ENCODE measurements at regions not wholly inside any gene's neighbourhood (a gene's known extent, or its start where the extent isn't known, plus 50 kb on each side); places are given as distances from the start of the nearest gene placed in this dataset.

- no peaks in the 10 kb centered on the region for H3K4me1 ChIP-seq (ENCODE audit: control insufficient read depth, low read length)
- no peak overlapping the region for H3K4me3 ChIP-seq (ENCODE audit: low read length)
- H3K27me3 ChIP-seq (ENCODE audit: control insufficient read depth, low read length), result no peaks in the 10 kb centered on the region
- no peak overlapping the region for H3K27ac ChIP-seq (ENCODE audit: low read depth, low read length)
- no peaks in the 10 kb centered on the region for H4K20me1 ChIP-seq (ENCODE audit: control insufficient read depth, insufficient read depth, low read depth, low read length)
- no peaks in the 10 kb centered on the region for H3K9me3 ChIP-seq (ENCODE audit: control insufficient read depth, insufficient read depth, low read length)
- TF ChIP-seq EZH2phosphoT487 (IDR thresholded peaks at IDR 0.05; ENCODE audit: borderline replicate concordance, low read length), result no peak
- TF ChIP-seq CTCF (IDR thresholded peaks at IDR 0.05; ENCODE audit: low read depth, low read length, poor library complexity, severe bottlenecking), result no peak
- H3F3A ChIP-seq (ENCODE audit: control insufficient read depth, insufficient read depth), result no peaks in the 10 kb centered on the region
- H3K79me2 ChIP-seq (ENCODE audit: control insufficient read depth, low read length), result no peaks in the 10 kb centered on the region
- no peaks in the 10 kb centered on the region for H3K36me3 ChIP-seq (ENCODE audit: control insufficient read depth, low read length)
- no peaks in the 10 kb centered on the region for H3K9me2 ChIP-seq (replicated peaks; ENCODE audit: control insufficient read depth, low read length)
- no peak overlapping the region for H3K4me2 ChIP-seq (ENCODE audit: low read length)
Measured at GRCh38 chr2:34474646-34475045, 875.5 kb upstream of the FAM98A start.

GRCh38 chr2:34447097-34447496 is 848.0 kb upstream of the FAM98A start:
- H3K27ac ChIP-seq (ENCODE audit: low read depth, low read length), result no peak overlapping the region
- no peak for TF ChIP-seq EZH2phosphoT487 (IDR thresholded peaks at IDR 0.05; ENCODE audit: borderline replicate concordance, low read length)
- no peak for TF ChIP-seq CTCF (IDR thresholded peaks at IDR 0.05; ENCODE audit: low read depth, low read length, poor library complexity, severe bottlenecking)
- H3K4me3 ChIP-seq (ENCODE audit: low read length), result no peak overlapping the region
- no peak overlapping the region for H3K4me2 ChIP-seq (ENCODE audit: low read length)
- no peaks in the 10 kb centered on the region for H3K9me2 ChIP-seq (replicated peaks; ENCODE audit: control insufficient read depth, low read length)
- no peaks in the 10 kb centered on the region for H3F3A ChIP-seq (ENCODE audit: control insufficient read depth, insufficient read depth)
- H4K20me1 ChIP-seq (ENCODE audit: control insufficient read depth, insufficient read depth, low read depth, low read length), result no peaks in the 10 kb centered on the region
- H3K79me2 ChIP-seq (ENCODE audit: control insufficient read depth, low read length), result no peaks in the 10 kb centered on the region
- H3K36me3 ChIP-seq (ENCODE audit: control insufficient read depth, low read length), result no peaks in the 10 kb centered on the region
- no peaks in the 10 kb centered on the region for H3K4me1 ChIP-seq (ENCODE audit: control insufficient read depth, low read length)
- H3K9me3 ChIP-seq (ENCODE audit: control insufficient read depth, insufficient read depth, low read length), result no peaks in the 10 kb centered on the region
- no peaks in the 10 kb centered on the region for H3K27me3 ChIP-seq (ENCODE audit: control insufficient read depth, low read length)

- no peaks in the 10 kb centered on the region for H3K9me2 ChIP-seq (replicated peaks; ENCODE audit: control insufficient read depth, low read length)
- no peak overlapping the region for H3K4me3 ChIP-seq (ENCODE audit: low read length)
- H3F3A ChIP-seq (ENCODE audit: control insufficient read depth, insufficient read depth), result no peaks in the 10 kb centered on the region
- no peaks in the 10 kb centered on the region for H4K20me1 ChIP-seq (ENCODE audit: control insufficient read depth, insufficient read depth, low read depth, low read length)
- H3K79me2 ChIP-seq (ENCODE audit: control insufficient read depth, low read length), result no peaks in the 10 kb centered on the region
- no peaks in the 10 kb centered on the region for H3K4me1 ChIP-seq (ENCODE audit: control insufficient read depth, low read length)
- H3K36me3 ChIP-seq (ENCODE audit: control insufficient read depth, low read length), result no peaks in the 10 kb centered on the region
- no peak overlapping the region for H3K4me2 ChIP-seq (ENCODE audit: low read length)
- no peak overlapping the region for H3K27ac ChIP-seq (ENCODE audit: low read depth, low read length)
- H3K9me3 ChIP-seq (ENCODE audit: control insufficient read depth, insufficient read depth, low read length), result no peaks in the 10 kb centered on the region
- H3K27me3 ChIP-seq (ENCODE audit: control insufficient read depth, low read length), result no peaks in the 10 kb centered on the region
- no peak for TF ChIP-seq EZH2phosphoT487 (IDR thresholded peaks at IDR 0.05; ENCODE audit: borderline replicate concordance, low read length)
- TF ChIP-seq CTCF (IDR thresholded peaks at IDR 0.05; ENCODE audit: low read depth, low read length, poor library complexity, severe bottlenecking), result no peak
Measured at GRCh38 chr2:34423301-34423700, 824.2 kb upstream of the FAM98A start.

GRCh38 chr2:34419856-34420255 is 820.8 kb upstream of the FAM98A start:
- H3K4me2 ChIP-seq (ENCODE audit: low read length), result no peak overlapping the region
- no peaks in the 10 kb centered on the region for H3K27me3 ChIP-seq (ENCODE audit: control insufficient read depth, low read length)
- no peak overlapping the region for H3K4me3 ChIP-seq (ENCODE audit: low read length)
- no peaks in the 10 kb centered on the region for H3K79me2 ChIP-seq (ENCODE audit: control insufficient read depth, low read length)
- TF ChIP-seq CTCF (IDR thresholded peaks at IDR 0.05; ENCODE audit: low read depth, low read length, poor library complexity, severe bottlenecking) (no peak), EZH2phosphoT487 (IDR thresholded peaks at IDR 0.05; ENCODE audit: borderline replicate concordance, low read length) (no peak)
- H3K9me3 ChIP-seq (ENCODE audit: control insufficient read depth, insufficient read depth, low read length), result no peaks in the 10 kb centered on the region
- no peaks in the 10 kb centered on the region for H4K20me1 ChIP-seq (ENCODE audit: control insufficient read depth, insufficient read depth, low read depth, low read length)
- H3K9me2 ChIP-seq (replicated peaks; ENCODE audit: control insufficient read depth, low read length), result no peaks in the 10 kb centered on the region
- no peaks in the 10 kb centered on the region for H3F3A ChIP-seq (ENCODE audit: control insufficient read depth, insufficient read depth)
- H3K27ac ChIP-seq (ENCODE audit: low read depth, low read length), result no peak overlapping the region
- no peaks in the 10 kb centered on the region for H3K36me3 ChIP-seq (ENCODE audit: control insufficient read depth, low read length)
- no peaks in the 10 kb centered on the region for H3K4me1 ChIP-seq (ENCODE audit: control insufficient read depth, low read length)
